ENCODE measurements at regions not wholly inside any gene's neighbourhood (a gene's known extent, or its start where the extent isn't known, plus 50 kb on each side); places are given as distances from the start of the nearest gene placed in this dataset.

GRCh38 chr2:143916781-143917180 is 603.1 kb downstream of the ZEB2 start:
- no peak for DNase-seq (ENCODE audit: low spot score)
- H3K4me3 ChIP-seq (ENCODE audit: low read depth in 1 of 3, low read length in 3 of 3): no peak overlapping the region
- H3K27ac ChIP-seq (ENCODE audit: low read depth in 1 of 2, low read length in 2 of 2): no peak overlapping the region
- no peaks in the 10 kb centered on the region for H3K36me3 ChIP-seq (ENCODE audit: control insufficient read depth in 4 of 4, insufficient read depth in 3 of 4, low read depth in 1 of 4, low read length in 3 of 4)
- H3K27me3 ChIP-seq (ENCODE audit: control insufficient read depth in 4 of 4, insufficient read depth in 4 of 4, low read length in 3 of 4): no peaks in the 10 kb centered on the region
- H3K9me3 ChIP-seq (ENCODE audit: control insufficient read depth in 4 of 4, low read length in 3 of 4): peaks cover 0 to 11% (median 5%) of the 10 kb centered on the region in 4 donors
- TF ChIP-seq HNF4A (conservative IDR thresholded peaks at IDR 0.05): no peak
- no peak for TF ChIP-seq JUND (IDR thresholded peaks at IDR 0.05)
- TF ChIP-seq MAX (IDR thresholded peaks at IDR 0.05): no peak
- TF ChIP-seq CTCF (IDR thresholded peaks at IDR 0.05; ENCODE audit: low read depth, low read length, missing input control): no peak
- no peak for TF ChIP-seq ZBTB33 (IDR thresholded peaks at IDR 0.05)
- TF ChIP-seq YY1 (IDR thresholded peaks at IDR 0.05): no peak
- no peak for TF ChIP-seq ATF3 (IDR thresholded peaks at IDR 0.05)
- H3K9ac ChIP-seq (ENCODE audit: low read depth in 1 of 2, low read length in 2 of 2): no peak overlapping the region
- H3K4me1 ChIP-seq (ENCODE audit: control insufficient read depth in 4 of 4, insufficient read depth in 4 of 4, low read length in 3 of 4): no peaks in the 10 kb centered on the region

GRCh38 chr2:143909577-143910353 is 610.2 kb downstream of the ZEB2 start:
- no peak for DNase-seq (ENCODE audit: low spot score)
- H3K36me3 ChIP-seq (ENCODE audit: control insufficient read depth in 4 of 4, insufficient read depth in 3 of 4, low read depth in 1 of 4, low read length in 3 of 4): no peaks in the 10 kb centered on the region
- no peak overlapping the region for H3K4me3 ChIP-seq (ENCODE audit: low read depth in 1 of 3, low read length in 3 of 3)
- no peaks in the 10 kb centered on the region for H3K9me3 ChIP-seq (ENCODE audit: control insufficient read depth in 4 of 4, low read length in 3 of 4)
- H3K27ac ChIP-seq (ENCODE audit: low read depth in 1 of 2, low read length in 2 of 2): no peak overlapping the region
- WGBS: 75% methylated on average over 13 of the region's 13 CpGs
- H3K9ac ChIP-seq (ENCODE audit: low read depth in 1 of 2, low read length in 2 of 2): no peak overlapping the region
- no peaks in the 10 kb centered on the region for H3K4me1 ChIP-seq (ENCODE audit: control insufficient read depth in 4 of 4, insufficient read depth in 4 of 4, low read length in 3 of 4)
- no peak for TF ChIP-seq RXRA (IDR thresholded peaks at IDR 0.05)
- TF ChIP-seq SP1 (IDR thresholded peaks at IDR 0.05): no peak
- TF ChIP-seq NR2F2 (IDR thresholded peaks at IDR 0.05): no peak
- TF ChIP-seq REST (IDR thresholded peaks at IDR 0.05): no peak
- TF ChIP-seq MAX (IDR thresholded peaks at IDR 0.05): no peak
- TF ChIP-seq GABPA (IDR thresholded peaks at IDR 0.05 in 1 of 2, conservative IDR thresholded peaks at IDR 0.05 in 1 of 2): no peak
- no peak for TF ChIP-seq RAD21 (IDR thresholded peaks at IDR 0.05)
- TF ChIP-seq FOXA2 (IDR thresholded peaks at IDR 0.05): no peak
- TF ChIP-seq JUND (IDR thresholded peaks at IDR 0.05): no peak
- TF ChIP-seq TAF1 (conservative IDR thresholded peaks at IDR 0.05): no peak
- TF ChIP-seq HNF4G (IDR thresholded peaks at IDR 0.05): no peak
- TF ChIP-seq ZBTB33 (IDR thresholded peaks at IDR 0.05): no peak
- TF ChIP-seq FOXA1 (IDR thresholded peaks at IDR 0.05): no peak
- TF ChIP-seq CTCF (IDR thresholded peaks at IDR 0.05; ENCODE audit: low read depth, low read length, missing input control): no peak
- no peak for TF ChIP-seq YY1 (IDR thresholded peaks at IDR 0.05)
- TF ChIP-seq ATF3 (IDR thresholded peaks at IDR 0.05): no peak
- no peak for TF ChIP-seq HNF4A (conservative IDR thresholded peaks at IDR 0.05)
- TF ChIP-seq EGR1 (IDR thresholded peaks at IDR 0.05; ENCODE audit: low read depth in 2 of 2): no peak
- no peaks in the 10 kb centered on the region for H3K27me3 ChIP-seq (ENCODE audit: control insufficient read depth in 4 of 4, insufficient read depth in 4 of 4, low read length in 3 of 4)
